K562 (cell line): ENCODE measurements at regions not wholly inside any gene's neighbourhood (a gene's known extent, or its start where the extent isn't known, plus 50 kb on each side); places are given as distances from the start of the nearest gene placed in this dataset.

Experiments used
- ATAC-seq: fragments of 200-7000 bp; cut with Tn5 transposase; 3 replicates; pipeline ENCODE4 v1.9.1; 2020; ENCODE audit warnings: moderate library complexity
- BruUV-seq: library from RNA; stranded (reverse); fragments of 400-500 nt; replicated peaks from 2 replicates; lab custom pipeline; 2021; lab: Mats Ljungman, UMichigan
- CTCF ChIA-PET: fragments of 300-600 bp; formaldehyde crosslinking; extraction: SDS; loops from one replicate; lab custom pipeline; 2021; ENCODE audit warnings: low intra/inter-chr PET ratio; lab: Yijun Ruan, JAX
- POLR2A ChIA-PET: fragments of 300-600, 350-650 bp; sonication (Branson Sonifier 250); formaldehyde crosslinking; extraction: SDS; loops from one replicate; lab custom pipeline; 2021; ENCODE audit warnings: antibody characterized with exemption, inconsistent platforms; lab: Yijun Ruan, JAX
- DNase-seq, 4 experiments: peaks; one replicate each; pipeline versions ENCODE4 v3.0.0 to v3.0.0-alpha.2; 2011 to 2018; ENCODE audit warnings: low spot score in 3 of 4, mixed read lengths in 3 of 4; ENCODE audit errors: extremely low read depth in 1 of 4
- FAIRE-seq: peaks from 2 replicates; lab custom pipeline; 2011; peaks lifted over from hg19 to GRCh38; lab: Jason Lieb, UNC
- H2AFZ ChIP-seq: 2 replicates; pipeline ENCODE4 v1.6.0; 2011; ENCODE audit warnings: low read depth, low read length, control low read depth, inconsistent platforms
- H3K27ac ChIP-seq: fragments of 200-600 bp; 3 replicates; pipeline ENCODE4 v1.8.0; 2011; ENCODE audit warnings: low read depth, mild to moderate bottlenecking, control low read depth, inconsistent platforms, low read length, moderate library complexity, mixed read lengths; ENCODE audit errors: extremely low read depth
- H3K27me3 ChIP-seq, 2 experiments: fragments of 300-600 bp in 1 of 2; 2 replicates in 1 of 2; 3 replicates in 1 of 2; pipeline versions ENCODE4 v1.6.0 to v1.8.0; 2011; ENCODE audit warnings: inconsistent platforms in 2 of 2, low read length in 2 of 2, mild to moderate bottlenecking in 1 of 2, mixed read lengths in 1 of 2, moderate library complexity in 1 of 2; ENCODE audit not compliant: control insufficient read depth in 2 of 2, insufficient read depth in 2 of 2
- H3K36me3 ChIP-seq: fragments of 300-600 bp; 3 replicates; pipeline ENCODE4 v1.8.0; 2011; ENCODE audit warnings: mild to moderate bottlenecking, low read length, inconsistent platforms; ENCODE audit not compliant: control insufficient read depth, insufficient read depth
- H3K4me1 ChIP-seq, 2 experiments: fragments of 200-600 bp in 1 of 2; replicated peaks in 1 of 2; 2 replicates in 1 of 2; 3 replicates in 1 of 2; pipeline versions ENCODE4 v1.5.1 to v1.8.0; 2011; ENCODE audit warnings: inconsistent platforms in 2 of 2, low read length in 2 of 2, mild to moderate bottlenecking in 1 of 2, mixed read lengths in 1 of 2, moderate library complexity in 1 of 2; ENCODE audit not compliant: control insufficient read depth in 2 of 2, insufficient read depth in 2 of 2
- H3K4me2 ChIP-seq: 2 replicates; pipeline ENCODE4 v1.6.1; 2011; ENCODE audit warnings: low read length, control low read depth, inconsistent platforms, mixed read lengths; ENCODE audit not compliant: insufficient read depth
- H3K4me3 ChIP-seq: fragments of 200-600 bp; sonication (generic), shearing (Covaris generic); 2 replicates; pipeline ENCODE4 v1.5.1; 2016; ENCODE audit warnings: control low read depth, inconsistent platforms
- H3K79me2 ChIP-seq: fragments of 200-600 bp; 3 replicates; pipeline ENCODE4 v1.8.0; 2011; ENCODE audit warnings: low read length, inconsistent platforms; ENCODE audit not compliant: control insufficient read depth, insufficient read depth
- H3K9ac ChIP-seq, 2 experiments: 2 replicates each; pipeline versions ENCODE4 v1.6.0 to v1.6.1; 2011; ENCODE audit warnings: low read depth in 2 of 2, low read length in 2 of 2, control low read depth in 1 of 2, inconsistent platforms in 1 of 2, mild to moderate bottlenecking in 1 of 2, mixed read lengths in 1 of 2; ENCODE audit not compliant: insufficient read depth in 1 of 2
- H3K9me1 ChIP-seq: one replicate; pipeline ENCODE4 v1.6.0; 2011; ENCODE audit warnings: inconsistent platforms, mild to moderate bottlenecking, low read length, moderate library complexity; ENCODE audit not compliant: control insufficient read depth, insufficient read depth
- H3K9me3 ChIP-seq: replicated peaks from 2 replicates; pipeline ENCODE4 v1.5.1; 2011; ENCODE audit warnings: low read depth, low read length, inconsistent platforms; ENCODE audit not compliant: control insufficient read depth, insufficient read depth
- H4K20me1 ChIP-seq: replicated peaks from 2 replicates; pipeline ENCODE4 v1.6.1; 2011; ENCODE audit warnings: low read length, inconsistent platforms, mixed read lengths; ENCODE audit not compliant: control insufficient read depth, insufficient read depth
- BCLAF1 ChIP-seq, 2 experiments: fragments of 450-650 bp in 1 of 2; IDR thresholded peaks; 2 replicates each; pipeline ENCODE4 v1.6.1; 2011 to 2017; ENCODE audit warnings: low read depth in 2 of 2, antibody characterized with exemption in 1 of 2, borderline replicate concordance in 1 of 2, low read length in 1 of 2, mild to moderate bottlenecking in 1 of 2, mixed read lengths in 1 of 2; ENCODE audit not compliant: control insufficient read depth in 1 of 2
- CBX3 ChIP-seq, 2 experiments: IDR thresholded peaks; 1 replicate in 1 of 2; 2 replicates in 1 of 2; pipeline ENCODE4 v1.6.1; 2012; ENCODE audit warnings: inconsistent platforms in 2 of 2, low read length in 2 of 2, borderline replicate concordance in 1 of 2, control low read depth in 1 of 2
- HBP1 ChIP-seq: fragments of 450-650 bp; formaldehyde crosslinking; IDR thresholded peaks from 2 replicates; pipeline ENCODE4 v1.4.0; 2022; ENCODE audit warnings: missing genetic modification characterization
- HDAC1 ChIP-seq, 2 experiments: fragments of 450-650 bp; IDR thresholded peaks; 2 replicates each; pipeline ENCODE4 v1.6.1; 2016 to 2017; ENCODE audit warnings: inconsistent platforms in 1 of 2, mild to moderate bottlenecking in 1 of 2, moderate library complexity in 1 of 2
- IRF2 ChIP-seq: sonication (generic); formaldehyde crosslinking; IDR thresholded peaks from 2 replicates; pipeline ENCODE4 v1.8.1; 2022; ENCODE audit warnings: mild to moderate bottlenecking, missing genetic modification reagents
- RNF2 ChIP-seq: sonication (generic); IDR thresholded peaks from 2 replicates; pipeline ENCODE4 v1.6.1; 2016
- SNRNP70 ChIP-seq: fragments of 200-400 bp; formaldehyde crosslinking; optimal IDR thresholded peaks from 2 replicates; pipeline ENCODE3; 2017; ENCODE audit warnings: low read depth, low read length
- ZFP91 ChIP-seq: sonication (generic); formaldehyde crosslinking; IDR thresholded peaks from 2 replicates; pipeline ENCODE4 v1.8.0; 2022; ENCODE audit warnings: mild to moderate bottlenecking, missing genetic modification reagents
- ZNF354B ChIP-seq: fragments of 250-450 bp; sonication (Bioruptor Pico); IDR thresholded peaks from 2 replicates; pipeline ENCODE4 v1.4.0; 2020
- ZNF589 ChIP-seq: fragments of 200-800 bp; sonication (Bioruptor generic); IDR thresholded peaks from 2 replicates; pipeline ENCODE4 v1.6.1; 2016; ENCODE audit warnings: low read depth, missing genetic modification characterization, missing compliant biosample characterization
- ZNF75A ChIP-seq: fragments of 450-650 bp; formaldehyde crosslinking; IDR thresholded peaks from 2 replicates; pipeline ENCODE4 v1.4.0; 2020; ENCODE audit warnings: mild to moderate bottlenecking
- whole genome bisulfite sequencing: fragments of 100-300 bp; shearing (Covaris generic); methylation state at CpG from one replicate; pipeline ENCODE4 v1.1.6; 2016; ENCODE audit warnings: low coverage, mixed read lengths; ENCODE audit not compliant: insufficient coverage; ENCODE audit errors: missing lambda C conversion rate; 5-methylcytosine and 5-hydroxymethylcytosine counted together
- in situ Hi-C: fragments of 300-500 bp; cut with MboI; formaldehyde crosslinking; loops from 4 replicates; pipeline ENCODE4 v1.15.0; 2018; ENCODE audit warnings: inconsistent platforms, mixed read lengths
- intact Hi-C: fragments of 100-400 bp; cut with micrococcal nuclease; formaldehyde crosslinking; loops from 2 replicates; pipeline ENCODE4 v1.14.2; 2022

GRCh38 chr20:7199861-7200260 is 432.4 kb downstream of the BMP2 start:
- ChIA-PET POLR2A (no interaction called here), CTCF (no interaction called here)
- H3K4me1 ChIP-seq = no peaks in the 10 kb centered on the region

GRCh38 chr20:7207186-7207798 is 439.8 kb downstream of the BMP2 start:
- Histone ChIP-seq H3K9me1 (no peaks in the 10 kb centered on the region), H4K20me1 (no peaks in the 10 kb centered on the region), H2AFZ (no peak overlapping the region), H3K27me3 (no peaks in the 10 kb centered on the region), H3K9me3 (no peaks in the 10 kb centered on the region), H3K36me3 (no peaks in the 10 kb centered on the region), H3K4me2 (no peak overlapping the region), H3K9ac (no peak overlapping the region), H3K27ac (no peak overlapping the region), H3K79me2 (no peaks in the 10 kb centered on the region), H3K4me1 (no peaks in the 10 kb centered on the region), H3K4me3 (no peak overlapping the region)
- intact Hi-C loops = no loop called here
- ATAC-seq = no peak
- ChIA-PET POLR2A (no interaction called here), CTCF (no interaction called here)
- in situ Hi-C loops = no loop called here
- 0% methylated on average over 6 of the region's 6 CpGs for WGBS
- DNase-seq = no peak
- no TSS peak for BruUV-seq
- no peak for FAIRE-seq
- TF ChIP-seq ZNF75A (CRISPR knock-in tag) (no peak), ZNF354B (CRISPR knock-in tag) (no peak), SNRNP70 (no peak), BCLAF1 (IDR thresholded peaks at IDR 0.05; ENCODE audit: borderline replicate concordance in 1 of 2, control insufficient read depth in 1 of 2, low read depth in 2 of 2, low read length in 1 of 2) (no peak), ZFP91 (CRISPR knock-in tag) (no peak), HDAC1 (IDR thresholded peaks at IDR 0.05) (no peak), RNF2 (no peak), ZNF589 (CRISPR knock-in tag) (no peak), HBP1 (CRISPR knock-in tag) (no peak)

More at GRCh38 chr20:7199861-7200260, 432.4 kb downstream of the BMP2 start:
- Histone ChIP-seq H3K4me3 (no peak overlapping the region), H4K20me1 (no peaks in the 10 kb centered on the region), H3K36me3 (no peaks in the 10 kb centered on the region), H3K9me1 (no peaks in the 10 kb centered on the region), H3K27me3 (no peaks in the 10 kb centered on the region), H2AFZ (no peak overlapping the region), H3K79me2 (no peaks in the 10 kb centered on the region), H3K9ac (no peak overlapping the region), H3K4me2 (no peak overlapping the region), H3K27ac (no peak overlapping the region), H3K9me3 (no peaks in the 10 kb centered on the region)
- intact Hi-C loops (no loop called here), in situ Hi-C loops (no loop called here)
- WGBS = 0% methylated on average over 2 of the region's 2 CpGs
- TF ChIP-seq CBX3 (IDR thresholded peaks at IDR 0.05; ENCODE audit: borderline replicate concordance in 1 of 2, low read length in 2 of 2) (no peak), IRF2 (CRISPR knock-in tag) (no peak)
- ATAC-seq (no peak), FAIRE-seq (no peak), DNase-seq (no peak)
- BruUV-seq = no TSS peak
